ENCODE measurements at regions not wholly inside any gene's neighbourhood (a gene's known extent, or its start where the extent isn't known, plus 50 kb on each side); places are given as distances from the start of the nearest gene placed in this dataset.

DNA sequence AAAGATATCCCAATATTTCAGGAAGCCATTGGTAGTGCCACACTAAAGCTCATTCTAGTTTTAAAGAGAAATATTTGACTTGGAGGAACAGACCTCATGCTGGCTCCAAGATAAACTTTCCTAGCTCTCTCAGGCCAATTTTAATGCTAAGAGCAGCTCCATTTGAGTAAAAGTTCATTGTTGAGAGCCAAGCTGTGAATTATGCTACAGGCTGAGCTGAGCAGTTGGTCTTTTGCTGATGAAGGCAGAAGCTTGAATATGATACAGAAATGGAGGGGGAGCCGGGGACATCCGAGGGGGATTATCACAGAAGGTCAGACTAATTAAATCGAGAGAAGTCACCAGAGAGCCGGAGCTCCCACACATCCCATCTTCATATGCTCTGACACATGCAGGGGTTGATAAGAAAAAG, 175.7 kb upstream of the AUTS2 start:
- ATAC-seq (ENCODE audit: low FRiP score in 2 of 2) (no peak), DNase-seq (no peak)
- no peak overlapping the region for H3K27ac ChIP-seq
- WGBS, 2 donors: 47 to 58% methylated on average over 4 of the region's 4 CpGs
- H3K4me3 ChIP-seq: no peak overlapping the region
- H3K9me3 ChIP-seq: no peaks in the 10 kb centered on the region
- no peaks in the 10 kb centered on the region for H3K4me1 ChIP-seq
- TF ChIP-seq POLR2A (IDR thresholded peaks at IDR 0.05): no peak
- no peak for TF ChIP-seq POLR2AphosphoS5 (IDR thresholded peaks at IDR 0.05)
- no peak for TF ChIP-seq EP300 (IDR thresholded peaks at IDR 0.05)
- TF ChIP-seq, protein P1, sequence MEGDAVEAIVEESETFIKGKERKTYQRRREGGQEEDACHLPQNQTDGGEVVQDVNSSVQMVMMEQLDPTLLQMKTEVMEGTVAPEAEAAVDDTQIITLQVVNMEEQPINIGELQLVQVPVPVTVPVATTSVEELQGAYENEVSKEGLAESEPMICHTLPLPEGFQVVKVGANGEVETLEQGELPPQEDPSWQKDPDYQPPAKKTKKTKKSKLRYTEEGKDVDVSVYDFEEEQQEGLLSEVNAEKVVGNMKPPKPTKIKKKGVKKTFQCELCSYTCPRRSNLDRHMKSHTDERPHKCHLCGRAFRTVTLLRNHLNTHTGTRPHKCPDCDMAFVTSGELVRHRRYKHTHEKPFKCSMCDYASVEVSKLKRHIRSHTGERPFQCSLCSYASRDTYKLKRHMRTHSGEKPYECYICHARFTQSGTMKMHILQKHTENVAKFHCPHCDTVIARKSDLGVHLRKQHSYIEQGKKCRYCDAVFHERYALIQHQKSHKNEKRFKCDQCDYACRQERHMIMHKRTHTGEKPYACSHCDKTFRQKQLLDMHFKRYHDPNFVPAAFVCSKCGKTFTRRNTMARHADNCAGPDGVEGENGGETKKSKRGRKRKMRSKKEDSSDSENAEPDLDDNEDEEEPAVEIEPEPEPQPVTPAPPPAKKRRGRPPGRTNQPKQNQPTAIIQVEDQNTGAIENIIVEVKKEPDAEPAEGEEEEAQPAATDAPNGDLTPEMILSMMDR (IDR thresholded peaks at IDR 0.05): no peak
- no peaks in the 10 kb centered on the region for H3K36me3 ChIP-seq
- no peaks in the 10 kb centered on the region for H3K27me3 ChIP-seq

DNA sequence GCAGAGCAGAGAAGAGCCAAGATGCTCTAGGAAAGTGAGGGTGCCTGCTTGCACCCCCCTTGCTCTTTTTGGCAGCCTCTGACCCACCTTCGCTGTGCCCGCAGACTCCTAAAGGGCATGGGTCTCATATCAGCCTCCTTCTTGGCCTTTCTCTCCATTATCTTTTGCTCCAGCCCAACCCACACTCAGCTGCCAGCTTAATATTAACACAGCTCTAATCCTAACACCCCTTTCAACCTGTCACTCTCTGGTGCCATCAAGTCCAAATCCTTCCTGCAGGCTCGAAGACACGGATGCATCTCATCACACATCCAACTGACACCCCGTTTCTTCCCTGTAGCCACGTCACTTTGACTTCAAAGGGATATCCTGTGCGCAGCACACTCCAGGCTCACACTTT, 171.6 kb upstream of the AUTS2 start:
- DNase-seq (no peak), ATAC-seq (ENCODE audit: low FRiP score in 2 of 2) (no peak)
- TF ChIP-seq POLR2AphosphoS5 (IDR thresholded peaks at IDR 0.05): no peak
- no peak for TF ChIP-seq POLR2A (IDR thresholded peaks at IDR 0.05)
- Histone ChIP-seq H3K36me3 (no peaks in the 10 kb centered on the region), H3K9me3 (no peaks in the 10 kb centered on the region), H3K4me3 (no peak overlapping the region), H3K27ac (no peak overlapping the region), H3K4me1 (peaks cover 7 to 15% (median 11%) of the 10 kb centered on the region in 4 donors), H3K27me3 (no peaks in the 10 kb centered on the region)
- 80 to 86% methylated on average over 7 of the region's 7 CpGs for WGBS, 2 donors

DNA sequence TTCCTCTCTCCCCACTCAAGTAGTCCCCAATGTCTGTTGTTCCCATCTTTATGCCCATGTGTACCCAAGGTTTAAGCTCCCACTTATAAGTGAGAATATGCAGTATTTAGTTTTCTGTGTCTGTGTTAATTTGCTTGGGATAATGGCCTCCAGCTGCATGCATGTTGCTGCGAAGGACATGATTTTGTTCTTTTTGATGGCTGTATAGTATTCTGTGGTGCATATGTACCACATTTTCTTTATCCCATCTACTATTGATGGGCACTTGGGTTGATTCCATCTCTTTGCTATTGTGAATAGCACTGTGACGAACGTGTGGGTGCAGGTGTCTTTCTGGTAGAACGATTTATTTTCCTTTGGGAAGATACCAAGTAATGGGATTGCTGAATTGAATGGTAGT, 170.2 kb upstream of the AUTS2 start:
- ATAC-seq (ENCODE audit: low FRiP score in 2 of 2) (no peak), DNase-seq (no peak)
- Histone ChIP-seq H3K9me3 (no peaks in the 10 kb centered on the region), H3K27me3 (no peaks in the 10 kb centered on the region), H3K36me3 (no peaks in the 10 kb centered on the region), H3K4me1 (peaks cover 10 to 15% (median 13%) of the 10 kb centered on the region in 4 donors), H3K4me3 (no peak overlapping the region), H3K27ac (no peak overlapping the region)
- TF ChIP-seq POLR2A (IDR thresholded peaks at IDR 0.05): no peak
- TF ChIP-seq, protein P1 (IDR thresholded peaks at IDR 0.05): no peak
- no peak for TF ChIP-seq EP300 (IDR thresholded peaks at IDR 0.05)
- no peak for TF ChIP-seq POLR2AphosphoS5 (IDR thresholded peaks at IDR 0.05)
- WGBS, 2 donors: 63 to 89% methylated on average over 4 of the region's 4 CpGs

DNA sequence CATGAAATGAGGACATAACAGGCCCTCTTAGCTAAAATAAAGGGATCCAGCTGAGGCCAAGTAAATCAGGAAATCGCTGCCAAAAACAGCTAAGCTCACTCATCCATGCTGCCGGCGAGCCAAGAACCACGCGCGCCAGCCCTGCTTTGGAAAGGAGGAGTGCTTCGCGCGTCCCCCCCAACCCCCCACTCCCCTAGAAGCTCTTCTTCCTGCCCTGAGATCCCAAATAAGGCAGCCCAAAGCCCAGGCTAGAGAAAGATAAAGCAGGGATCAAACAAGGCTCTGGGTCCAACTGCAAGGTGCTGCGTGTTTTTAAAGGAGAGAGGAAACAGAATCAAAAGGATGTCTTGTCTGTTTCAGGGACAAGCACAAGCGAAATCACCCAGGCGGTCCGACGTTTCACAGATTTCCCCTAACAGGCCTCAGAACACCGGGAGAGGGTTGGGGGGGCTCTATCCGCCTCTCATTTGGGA, 168.3 kb upstream of the AUTS2 start:
- 17 to 21% methylated on average over 12 to 16 of the region's 16 CpGs for WGBS, 2 donors
- H3K9me3 ChIP-seq: no peaks in the 10 kb centered on the region
- H3K4me1 ChIP-seq: peaks cover 10 to 15% (median 13%) of the 10 kb centered on the region in 4 donors
- peak; percentile 20 to 77 for ATAC-seq (ENCODE audit: low FRiP score in 2 of 2)
- peak overlapping the region in 1 of 4 donors; percentile 6 for H3K4me3 ChIP-seq
- DNase-seq: peak in 1 of 2 donors; percentile 86
- no peaks in the 10 kb centered on the region for H3K27me3 ChIP-seq
- no peak for TF ChIP-seq EP300 (IDR thresholded peaks at IDR 0.05)
- TF ChIP-seq, protein P1 (IDR thresholded peaks at IDR 0.05): no peak
- TF ChIP-seq POLR2AphosphoS5 (IDR thresholded peaks at IDR 0.05): no peak
- no peak for TF ChIP-seq POLR2A (IDR thresholded peaks at IDR 0.05)
- H3K27ac ChIP-seq: peak overlapping the region in 2 of 4 donors; percentile 21 to 23
- H3K36me3 ChIP-seq: no peaks in the 10 kb centered on the region

DNA sequence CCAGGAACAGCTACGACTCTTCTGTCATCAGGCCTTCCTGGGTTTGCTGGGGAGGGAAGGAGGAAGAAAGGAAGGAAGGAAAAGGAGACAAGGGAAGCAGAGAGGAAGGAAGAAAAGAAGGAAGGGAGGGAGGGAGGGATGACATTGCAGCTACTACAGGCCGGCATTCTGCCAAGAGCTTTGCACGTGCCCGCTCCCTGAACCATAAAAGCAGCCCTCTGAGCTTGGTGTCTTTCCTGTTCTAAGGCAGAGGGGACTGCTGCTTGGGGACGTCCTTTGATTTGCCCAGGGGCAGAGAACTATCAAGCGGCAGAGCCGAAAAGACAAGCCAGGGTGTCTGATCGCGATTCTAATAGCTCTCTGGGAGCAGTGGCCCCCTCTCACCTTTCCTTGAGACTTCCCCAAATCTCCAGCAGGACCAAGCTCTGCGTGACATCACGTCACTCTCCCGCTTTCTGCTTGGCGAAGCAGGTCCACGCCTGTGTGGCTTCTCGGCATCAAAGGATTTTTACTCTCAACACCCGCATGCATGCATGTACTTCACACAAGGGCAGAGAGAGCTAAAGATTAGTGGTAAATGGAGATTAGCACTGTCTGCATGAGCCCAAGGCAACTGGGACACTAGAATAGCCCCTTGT, 167.8 kb upstream of the AUTS2 start:
- H3K9me3 ChIP-seq: no peaks in the 10 kb centered on the region
- DNase-seq: no peak
- 38 to 41% methylated on average over 16 of the region's 16 CpGs for WGBS, 2 donors
- H3K27ac ChIP-seq: peak overlapping the region in 2 of 4 donors; percentile 21 to 23
- ATAC-seq (ENCODE audit: low FRiP score in 2 of 2): peak in 1 of 2 donors; percentile 30
- H3K27me3 ChIP-seq: no peaks in the 10 kb centered on the region
- no peaks in the 10 kb centered on the region for H3K36me3 ChIP-seq
- TF ChIP-seq, protein P1 (IDR thresholded peaks at IDR 0.05): no peak
- TF ChIP-seq POLR2AphosphoS5 (IDR thresholded peaks at IDR 0.05) (no peak), POLR2A (IDR thresholded peaks at IDR 0.05) (no peak), EP300 (IDR thresholded peaks at IDR 0.05) (no peak)
- peaks cover 10 to 15% (median 13%) of the 10 kb centered on the region in 4 donors for H3K4me1 ChIP-seq
- peak overlapping the region in 1 of 4 donors; percentile 6 for H3K4me3 ChIP-seq
